ENCODE measurements at regions not wholly inside any gene's neighbourhood (a gene's known extent, or its start where the extent isn't known, plus 50 kb on each side); places are given as distances from the start of the nearest gene placed in this dataset.

DNA sequence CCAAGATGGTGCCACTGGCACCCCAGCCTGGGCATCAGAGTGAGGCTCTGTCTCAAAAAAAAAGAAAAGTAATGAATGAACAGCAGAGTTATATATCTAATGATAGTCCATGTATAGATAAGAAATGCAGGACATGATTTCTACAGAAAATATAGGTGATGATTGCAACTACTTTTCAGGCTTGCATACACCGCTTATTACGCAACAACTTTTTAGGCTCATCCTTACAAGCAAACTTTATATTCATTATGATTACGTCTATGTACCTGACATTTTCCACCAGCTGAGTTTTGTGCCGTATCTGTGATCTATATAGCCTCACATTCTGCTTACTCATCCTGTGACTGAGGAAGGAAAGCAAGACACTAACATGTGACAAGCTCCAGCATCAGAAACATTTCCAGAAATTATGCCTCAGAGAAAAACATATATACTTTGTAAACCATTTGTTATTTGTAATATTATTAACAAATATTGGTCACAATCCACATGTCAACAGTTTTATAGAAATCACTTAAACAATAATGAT, 906.3 kb downstream of the ZPLD1 start:
- Histone ChIP-seq H3K9me3 (replicated peaks; ENCODE audit: control insufficient read depth, insufficient read depth, low read length) (no peaks in the 10 kb centered on the region), H3K36me3 (ENCODE audit: control insufficient read depth in 2 of 2, insufficient read depth in 2 of 2, low read length in 1 of 2) (no peaks in the 10 kb centered on the region), H3K4me3 (no peak overlapping the region), H4K20me1 (ENCODE audit: control insufficient read depth, insufficient read depth) (no peaks in the 10 kb centered on the region), H2AFZ (ENCODE audit: control insufficient read depth, low read depth, low read length) (no peak overlapping the region), H3K79me2 (ENCODE audit: control insufficient read depth, insufficient read depth, low read length) (no peaks in the 10 kb centered on the region), H3K4me2 (ENCODE audit: control insufficient read depth, insufficient read depth) (no peak overlapping the region), H3K9ac (ENCODE audit: control insufficient read depth, insufficient read depth, low read length) (no peak overlapping the region), H3K27me3 (replicated peaks in 1 of 2; ENCODE audit: control insufficient read depth in 2 of 2, insufficient read depth in 2 of 2, low read length in 1 of 2) (no peaks in the 10 kb centered on the region), H3K4me1 (ENCODE audit: control insufficient read depth, insufficient read depth, low read length) (no peaks in the 10 kb centered on the region), H3K27ac (ENCODE audit: control insufficient read depth, insufficient read depth) (no peak overlapping the region)
- ChIA-PET SMC1A (ENCODE audit: uncharacterized antibody, unreplicated experiment) (no interaction called here), POLR2A (no interaction called here), RAD21 (ENCODE audit: unreplicated experiment) (no interaction called here), CTCF (interaction anchor here (0.9 kb wide), 1 partner anchor 10 kb away, joined by 3 read pairs; no protein-coding TSS in a partner anchor)
- WGBS (ENCODE audit: insufficient coverage, insufficient replicate concordance, low lambda C conversion rate, missing lambda C conversion rate), result 49% methylated on average over 4 of the region's 4 CpGs
- DNase-seq (ENCODE audit: low read depth, low spot score), result no peak
- BruUV-seq (replicated peaks), result no TSS peak
- TF ChIP-seq, protein P1, sequence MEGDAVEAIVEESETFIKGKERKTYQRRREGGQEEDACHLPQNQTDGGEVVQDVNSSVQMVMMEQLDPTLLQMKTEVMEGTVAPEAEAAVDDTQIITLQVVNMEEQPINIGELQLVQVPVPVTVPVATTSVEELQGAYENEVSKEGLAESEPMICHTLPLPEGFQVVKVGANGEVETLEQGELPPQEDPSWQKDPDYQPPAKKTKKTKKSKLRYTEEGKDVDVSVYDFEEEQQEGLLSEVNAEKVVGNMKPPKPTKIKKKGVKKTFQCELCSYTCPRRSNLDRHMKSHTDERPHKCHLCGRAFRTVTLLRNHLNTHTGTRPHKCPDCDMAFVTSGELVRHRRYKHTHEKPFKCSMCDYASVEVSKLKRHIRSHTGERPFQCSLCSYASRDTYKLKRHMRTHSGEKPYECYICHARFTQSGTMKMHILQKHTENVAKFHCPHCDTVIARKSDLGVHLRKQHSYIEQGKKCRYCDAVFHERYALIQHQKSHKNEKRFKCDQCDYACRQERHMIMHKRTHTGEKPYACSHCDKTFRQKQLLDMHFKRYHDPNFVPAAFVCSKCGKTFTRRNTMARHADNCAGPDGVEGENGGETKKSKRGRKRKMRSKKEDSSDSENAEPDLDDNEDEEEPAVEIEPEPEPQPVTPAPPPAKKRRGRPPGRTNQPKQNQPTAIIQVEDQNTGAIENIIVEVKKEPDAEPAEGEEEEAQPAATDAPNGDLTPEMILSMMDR (IDR thresholded peaks at IDR 0.05 in 2 of 3, conservative IDR thresholded peaks at IDR 0.05 in 1 of 3; ENCODE audit: control insufficient read depth in 2 of 3, extremely low read depth in 1 of 3, insufficient read depth in 1 of 3, low read depth in 3 of 3, low read length in 3 of 3), result no peak
- no peak for TF ChIP-seq CREM (IDR thresholded peaks at IDR 0.05; ENCODE audit: low read depth)
- no peak for TF ChIP-seq NRF1 (conservative IDR thresholded peaks at IDR 0.05; ENCODE audit: low read depth, low read length)
- TF ChIP-seq POLR2A (IDR thresholded peaks at IDR 0.05; ENCODE audit: low read depth, low read length), result no peak
- TF ChIP-seq ZNF274 (IDR thresholded peaks at IDR 0.05; ENCODE audit: insufficient read depth, insufficient read length), result no peak
- no peak for TF ChIP-seq KDM1A (IDR thresholded peaks at IDR 0.05; ENCODE audit: borderline replicate concordance)
- intact Hi-C loops (cut with micrococcal nuclease; ENCODE audit: unreplicated experiment) (no loop called here), in situ Hi-C loops (cut with MboI) (no loop called here)
- FAIRE-seq, result no peak
- no peak for ATAC-seq

DNA sequence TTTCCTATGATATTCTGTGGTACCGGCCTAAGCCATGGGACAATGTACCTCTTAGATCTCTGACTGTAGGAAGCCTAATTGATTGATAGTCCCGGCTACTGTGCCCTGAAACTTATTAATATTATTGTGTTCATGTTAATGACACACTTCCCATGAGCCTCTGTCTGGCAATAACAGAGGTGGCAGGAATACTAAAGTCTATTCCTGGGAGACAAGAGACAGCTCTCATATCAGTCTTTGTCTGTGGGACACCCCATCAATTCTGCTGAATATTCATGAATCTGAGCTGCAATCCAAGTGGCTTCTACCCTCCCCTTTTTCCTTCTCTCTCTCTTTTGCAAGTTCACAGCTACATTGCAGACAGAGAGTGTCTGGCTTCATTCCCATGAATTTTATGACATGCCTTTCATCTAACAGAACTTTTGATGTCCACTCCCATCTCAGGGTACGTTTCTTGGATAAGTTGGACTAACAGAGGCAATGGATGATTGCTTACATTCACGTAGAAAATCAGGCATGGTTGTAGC, 907.5 kb downstream of the ZPLD1 start:
- no peak for DNase-seq (ENCODE audit: low read depth, low spot score)
- RAD21 ChIA-PET (ENCODE audit: unreplicated experiment), result no interaction called here
- BruUV-seq (replicated peaks), result no TSS peak
- H3K79me2 ChIP-seq (ENCODE audit: control insufficient read depth, insufficient read depth, low read length), result no peaks in the 10 kb centered on the region
- intact Hi-C loops (cut with micrococcal nuclease; ENCODE audit: unreplicated experiment), result no loop called here
- no peaks in the 10 kb centered on the region for H4K20me1 ChIP-seq (ENCODE audit: control insufficient read depth, insufficient read depth)
- POLR2A ChIA-PET, result no interaction called here
- H3K27me3 ChIP-seq (replicated peaks in 1 of 2; ENCODE audit: control insufficient read depth in 2 of 2, insufficient read depth in 2 of 2, low read length in 1 of 2), result no peaks in the 10 kb centered on the region
- in situ Hi-C loops (cut with MboI), result no loop called here
- ATAC-seq, result no peak
- no peak overlapping the region for H3K9ac ChIP-seq (ENCODE audit: control insufficient read depth, insufficient read depth, low read length)
- H3K4me2 ChIP-seq (ENCODE audit: control insufficient read depth, insufficient read depth), result no peak overlapping the region
- CTCF ChIA-PET, result interaction anchor here (0.9 kb wide), 1 partner anchor 11 kb away, joined by 3 read pairs; no protein-coding TSS in a partner anchor
- 24% methylated on average over 4 of the region's 4 CpGs for WGBS (ENCODE audit: insufficient coverage, insufficient replicate concordance, low lambda C conversion rate, missing lambda C conversion rate)
- H3K27ac ChIP-seq (ENCODE audit: control insufficient read depth, insufficient read depth), result no peak overlapping the region
- FAIRE-seq, result no peak
- no peaks in the 10 kb centered on the region for H3K36me3 ChIP-seq (ENCODE audit: control insufficient read depth in 2 of 2, insufficient read depth in 2 of 2, low read length in 1 of 2)
- no peaks in the 10 kb centered on the region for H3K9me3 ChIP-seq (replicated peaks; ENCODE audit: control insufficient read depth, insufficient read depth, low read length)
- H3K4me3 ChIP-seq, result no peak overlapping the region
- SMC1A ChIA-PET (ENCODE audit: uncharacterized antibody, unreplicated experiment), result no interaction called here
- H3K4me1 ChIP-seq (ENCODE audit: control insufficient read depth, insufficient read depth, low read length), result no peaks in the 10 kb centered on the region
- no peak overlapping the region for H2AFZ ChIP-seq (ENCODE audit: control insufficient read depth, low read depth, low read length)
- TF ChIP-seq, protein P2, sequence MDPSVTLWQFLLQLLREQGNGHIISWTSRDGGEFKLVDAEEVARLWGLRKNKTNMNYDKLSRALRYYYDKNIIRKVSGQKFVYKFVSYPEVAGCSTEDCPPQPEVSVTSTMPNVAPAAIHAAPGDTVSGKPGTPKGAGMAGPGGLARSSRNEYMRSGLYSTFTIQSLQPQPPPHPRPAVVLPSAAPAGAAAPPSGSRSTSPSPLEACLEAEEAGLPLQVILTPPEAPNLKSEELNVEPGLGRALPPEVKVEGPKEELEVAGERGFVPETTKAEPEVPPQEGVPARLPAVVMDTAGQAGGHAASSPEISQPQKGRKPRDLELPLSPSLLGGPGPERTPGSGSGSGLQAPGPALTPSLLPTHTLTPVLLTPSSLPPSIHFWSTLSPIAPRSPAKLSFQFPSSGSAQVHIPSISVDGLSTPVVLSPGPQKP (IDR thresholded peaks at IDR 0.05; ENCODE audit: low read depth, low read length), result no peak
- TF ChIP-seq TCF7 (IDR thresholded peaks at IDR 0.05; ENCODE audit: borderline replicate concordance) (no peak), ASH2L (IDR thresholded peaks at IDR 0.05; ENCODE audit: borderline replicate concordance, low read depth) (no peak)
- TF ChIP-seq, protein P3, sequence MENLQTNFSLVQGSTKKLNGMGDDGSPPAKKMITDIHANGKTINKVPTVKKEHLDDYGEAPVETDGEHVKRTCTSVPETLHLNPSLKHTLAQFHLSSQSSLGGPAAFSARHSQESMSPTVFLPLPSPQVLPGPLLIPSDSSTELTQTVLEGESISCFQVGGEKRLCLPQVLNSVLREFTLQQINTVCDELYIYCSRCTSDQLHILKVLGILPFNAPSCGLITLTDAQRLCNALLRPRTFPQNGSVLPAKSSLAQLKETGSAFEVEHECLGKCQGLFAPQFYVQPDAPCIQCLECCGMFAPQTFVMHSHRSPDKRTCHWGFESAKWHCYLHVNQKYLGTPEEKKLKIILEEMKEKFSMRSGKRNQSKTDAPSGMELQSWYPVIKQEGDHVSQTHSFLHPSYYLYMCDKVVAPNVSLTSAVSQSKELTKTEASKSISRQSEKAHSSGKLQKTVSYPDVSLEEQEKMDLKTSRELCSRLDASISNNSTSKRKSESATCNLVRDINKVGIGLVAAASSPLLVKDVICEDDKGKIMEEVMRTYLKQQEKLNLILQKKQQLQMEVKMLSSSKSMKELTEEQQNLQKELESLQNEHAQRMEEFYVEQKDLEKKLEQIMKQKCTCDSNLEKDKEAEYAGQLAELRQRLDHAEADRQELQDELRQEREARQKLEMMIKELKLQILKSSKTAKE (IDR thresholded peaks at IDR 0.05; ENCODE audit: low read depth, poor library complexity, severe bottlenecking), result no peak
